Inflammatory macrophage treated with lipopolysaccharide for 1 hour (primary cell): ENCODE measurements at regions not wholly inside any gene's neighbourhood (a gene's known extent, or its start where the extent isn't known, plus 50 kb on each side); places are given as distances from the start of the nearest gene placed in this dataset.
"Not testable (repeated sequence)": the region's sequence is repeated elsewhere in the genome, so short reads cannot be mapped to it uniquely, and the experiment has no call there.

ENCODE experiments used
- DNase-seq, 2 donors: peaks; one replicate each; pipeline ENCODE4 v3.0.0-alpha.2; 2020 to 2022

GRCh38 chr13:48583859-48584311, 51.0 kb upstream of the RCBTB2 start:
- DNase-seq, result no peak

DNA sequence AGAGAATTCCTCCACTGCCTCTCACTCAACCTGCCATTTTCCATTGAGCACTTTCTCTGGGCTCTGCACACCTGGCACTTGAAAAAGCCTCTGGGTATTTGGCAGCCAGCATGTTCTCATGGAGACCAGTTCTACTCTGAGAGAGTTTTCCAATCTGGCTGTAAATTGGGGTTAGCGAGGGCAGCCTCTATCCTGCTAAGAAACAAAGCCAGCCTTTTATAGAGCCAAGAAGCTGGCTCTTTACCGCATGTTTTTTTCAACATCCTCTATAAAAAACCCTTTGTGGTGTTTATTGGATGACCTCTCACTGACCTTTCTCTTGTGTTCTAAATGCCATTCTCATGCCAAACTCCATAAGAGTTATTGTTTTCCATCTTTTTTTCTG, 52.6 kb upstream of the RCBTB2 start:
- no peak for DNase-seq

DNA sequence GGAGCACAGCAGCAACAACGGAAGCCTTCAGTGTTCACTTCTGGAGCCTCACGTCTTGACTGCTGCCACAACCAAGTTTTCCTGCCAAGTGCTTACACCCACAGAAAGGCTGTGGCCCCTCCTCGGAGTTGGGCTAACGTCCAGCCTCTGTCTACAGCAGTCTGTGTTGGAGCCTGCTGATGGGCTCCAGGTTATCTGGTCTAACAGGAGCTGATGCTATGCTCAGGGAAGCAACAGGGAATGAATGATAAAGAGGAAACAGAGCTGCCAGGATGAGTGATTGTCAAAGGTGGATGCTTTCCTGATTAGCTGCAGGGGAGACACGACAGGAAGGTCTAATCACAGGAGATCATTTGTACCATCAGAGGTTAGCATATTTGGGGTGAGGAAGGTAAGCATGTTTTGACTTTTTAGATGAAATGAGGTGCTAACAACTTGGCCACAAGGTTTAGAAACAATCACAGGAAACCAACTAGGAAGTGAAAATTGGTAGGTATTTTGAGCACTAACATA, 53.8 kb upstream of the RCBTB2 start:
- DNase-seq, result no peak

DNA sequence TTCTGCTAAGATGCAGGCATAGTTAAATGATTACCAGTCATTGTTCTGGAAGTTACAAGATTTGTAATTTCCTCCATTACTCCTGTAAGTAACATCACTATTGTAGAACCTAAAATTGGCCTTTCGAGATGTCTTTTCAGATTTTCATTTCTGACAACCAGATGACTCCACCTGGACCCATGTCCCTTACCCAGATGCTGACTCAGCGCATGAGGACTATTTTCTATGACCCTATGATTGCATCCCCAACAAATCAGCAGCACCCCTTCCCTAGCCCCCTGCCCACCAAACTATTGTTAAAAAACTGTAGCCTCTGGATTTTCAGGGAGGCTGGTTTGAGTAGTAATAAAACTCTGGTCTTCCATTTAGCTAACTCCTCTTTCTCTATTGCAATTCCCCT, 55.2 kb upstream of the RCBTB2 start:
- no peak for DNase-seq

GRCh38 chr13:48590141-48590901, 57.4 kb upstream of the RCBTB2 start:
- no peak for DNase-seq

DNA sequence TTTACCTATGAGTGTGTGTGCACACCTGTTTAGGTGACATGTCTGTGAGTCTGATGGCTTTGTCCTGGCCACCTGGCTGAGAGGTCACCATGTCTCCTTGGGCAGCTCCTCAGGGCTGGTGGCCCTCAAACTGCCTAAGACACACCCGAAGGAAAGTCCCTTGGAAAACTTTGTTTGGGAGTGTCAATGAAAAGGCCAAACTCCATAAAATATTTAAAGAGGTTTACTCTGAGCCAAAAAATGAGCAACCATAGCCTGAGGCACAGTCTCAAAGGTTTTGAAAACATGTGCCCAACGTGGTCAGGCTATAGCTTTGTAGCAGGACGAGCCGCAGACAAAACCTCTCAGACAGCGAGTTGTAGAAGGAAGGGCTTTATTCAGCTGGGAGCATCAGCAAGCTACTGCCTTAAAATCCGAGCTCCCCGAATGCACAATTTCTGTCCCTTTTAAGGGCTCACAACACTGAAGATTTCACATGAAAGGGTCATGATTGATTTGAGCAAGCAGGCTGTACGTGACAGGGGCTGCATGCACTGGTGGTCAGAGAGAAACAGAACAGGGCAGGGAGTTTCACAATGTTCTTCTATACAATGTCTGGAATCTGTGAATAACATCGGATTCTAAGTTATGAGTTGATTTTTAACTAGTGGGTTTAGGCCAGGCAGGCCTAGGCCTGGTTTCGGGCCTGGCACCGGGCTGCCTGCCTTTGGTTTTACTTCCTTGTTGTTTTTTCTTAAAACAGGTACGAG, 58.4 kb upstream of the RCBTB2 start:
- not testable (repeated sequence) for DNase-seq

DNA sequence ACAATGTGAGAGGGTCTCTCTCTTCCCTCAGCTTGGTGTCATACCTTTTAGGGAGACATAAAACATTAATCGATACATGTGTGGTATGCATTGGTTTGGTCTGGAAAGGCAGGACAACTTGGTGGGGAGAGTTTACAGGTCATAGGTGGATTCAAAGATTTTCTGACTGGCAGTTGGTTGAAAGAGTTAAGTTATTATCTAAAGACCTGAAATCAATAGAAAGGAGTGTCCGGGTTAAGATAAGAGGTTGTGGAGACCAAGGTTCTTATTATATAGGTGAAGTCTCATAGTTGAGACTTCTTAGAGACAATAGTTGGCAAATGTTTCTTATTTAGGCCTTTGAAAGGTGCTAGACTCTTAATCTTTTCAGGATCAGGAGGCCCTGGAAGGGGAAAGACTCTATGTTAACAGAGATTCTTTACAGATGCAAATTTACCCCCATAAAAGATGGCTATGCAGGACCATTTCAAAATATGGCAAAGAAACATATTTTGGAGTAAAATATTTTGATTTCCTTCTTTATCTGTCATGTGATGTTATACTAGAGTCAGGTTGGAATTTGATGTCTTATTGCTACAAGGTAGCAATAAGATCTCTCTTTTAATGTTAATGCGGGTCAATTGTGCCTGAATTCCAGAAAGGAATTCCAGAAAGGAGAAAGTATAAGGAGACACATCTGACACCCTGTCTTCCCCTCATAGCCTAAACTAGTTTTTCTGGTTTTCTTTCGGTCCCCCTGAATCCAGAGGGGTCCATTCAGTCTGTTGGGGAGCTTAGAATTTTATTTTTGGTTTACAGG, 59.2 kb upstream of the RCBTB2 start:
- no peak for DNase-seq

DNA sequence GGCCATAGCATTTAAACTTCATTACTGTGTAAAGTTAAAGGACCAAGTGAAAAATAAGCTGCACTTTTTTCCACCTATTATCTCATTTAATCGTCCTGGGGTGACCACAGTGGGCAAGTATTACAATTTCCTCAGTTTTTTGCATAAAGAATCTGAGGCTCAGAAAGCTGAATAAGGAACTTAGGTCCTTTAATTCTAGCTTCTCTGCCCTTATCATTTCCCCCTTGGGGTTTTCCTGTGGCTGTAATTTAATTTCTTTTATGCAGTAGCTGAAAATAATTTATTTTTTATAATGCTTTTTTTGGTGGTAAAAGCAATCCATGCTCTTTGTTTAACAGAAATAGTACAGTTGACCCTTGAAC, 59.8 kb upstream of the RCBTB2 start:
- no peak for DNase-seq

- no peak for DNase-seq
Measured at GRCh38 chr13:48593536-48593935, 60.2 kb upstream of the CYSLTR2 start.

- no peak for DNase-seq
Measured at GRCh38 chr13:48594096-48594815, 59.5 kb upstream of the CYSLTR2 start.

DNA sequence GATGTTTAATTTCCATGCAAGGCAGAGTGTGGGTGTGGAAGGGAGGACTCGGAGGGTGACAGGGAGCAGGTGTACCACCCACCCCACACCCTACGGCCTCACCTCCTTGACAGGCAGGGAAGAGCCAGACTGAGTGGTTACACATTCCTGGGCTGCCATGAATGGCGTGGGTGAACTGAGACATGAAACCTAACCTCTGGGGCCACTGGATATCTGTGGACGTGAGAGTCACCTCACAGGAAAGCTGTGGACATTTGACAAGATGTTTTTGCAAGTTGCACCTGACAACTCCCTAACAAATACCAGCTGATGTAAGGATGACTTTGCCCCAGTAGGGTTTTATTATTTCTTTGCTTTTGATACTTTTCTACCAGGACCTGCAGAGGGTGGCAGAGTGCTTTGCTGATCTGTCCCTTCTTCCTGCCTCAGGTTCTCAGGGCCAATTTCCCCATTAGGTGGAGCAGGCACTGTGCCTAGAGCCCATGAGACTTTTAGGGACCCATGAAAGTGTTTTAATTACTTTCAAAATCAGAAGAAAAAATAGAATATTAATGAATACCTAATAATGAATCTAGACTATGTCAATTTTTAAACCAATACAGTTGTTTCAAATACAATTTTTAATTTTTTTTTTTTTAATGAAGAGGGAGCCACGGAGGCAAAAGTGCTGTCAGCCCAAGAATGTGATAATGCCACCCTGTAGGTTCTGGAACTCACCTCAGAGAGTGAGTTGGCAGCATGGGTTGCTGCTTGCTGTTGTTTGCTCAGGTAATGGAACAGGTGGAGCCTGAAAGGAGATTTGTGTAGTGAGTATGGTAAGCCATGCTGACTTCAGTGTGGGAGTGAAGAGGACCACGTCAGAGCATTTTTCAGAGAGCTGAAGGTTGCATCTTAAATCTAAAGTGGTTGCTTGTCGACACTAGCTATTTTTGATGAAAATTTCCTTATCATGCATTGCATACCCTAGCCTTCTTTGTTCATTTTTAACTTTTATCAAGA, 58.0 kb upstream of the CYSLTR2 start:
- DNase-seq, result peak; percentile 63 to 76

GRCh38 chr13:48600374-48601364, 53.1 kb upstream of the CYSLTR2 start:
- no peak for DNase-seq

- DNase-seq, result no peak
Measured at GRCh38 chr13:48602296-48603016, 51.3 kb upstream of the CYSLTR2 start.

GRCh38 chr13:48603375-48603774, 50.4 kb upstream of the CYSLTR2 start:
- DNase-seq, result no peak
